HEK293 (cell line): ENCODE measurements at regions not wholly inside any gene's neighbourhood (a gene's known extent, or its start where the extent isn't known, plus 50 kb on each side); places are given as distances from the start of the nearest gene placed in this dataset.
"Not testable (repeated sequence)": the region's sequence is repeated elsewhere in the genome, so short reads cannot be mapped to it uniquely, and the experiment has no call there.

Experiments
- CTCF ChIA-PET: fragments of 350-600 bp; formaldehyde crosslinking; extraction: SDS; loops from one replicate; lab custom pipeline; 2021; ENCODE audit warnings: antibody characterized with exemption; lab: Yijun Ruan, JAX
- POLR2A ChIA-PET: fragments of 300-600 bp; formaldehyde crosslinking; extraction: SDS; loops from one replicate; lab custom pipeline; 2020; ENCODE audit warnings: antibody characterized with exemption, inconsistent platforms; lab: Yijun Ruan, JAX
- H3K27ac ChIP-seq: fragments of 200-500 bp; sonication (Bioruptor generic); 2 replicates; pipeline ENCODE4 v1.5.1; 2014; ENCODE audit warnings: low read depth, low read length, control low read depth, inconsistent platforms; ENCODE audit errors: extremely low read depth
- H3K36me3 ChIP-seq, 2 experiments: fragments of 200-500 bp in 1 of 2; sonication (Bioruptor generic) in 1 of 2; 1 replicate in 1 of 2; 2 replicates in 1 of 2; pipeline ENCODE4 v1.5.1; 2014 to 2017; ENCODE audit warnings: inconsistent platforms in 2 of 2, low read length in 2 of 2; ENCODE audit not compliant: control insufficient read depth in 2 of 2, insufficient read depth in 1 of 2
- H3K4me1 ChIP-seq: fragments of 200-500 bp; sonication (Bioruptor generic); 2 replicates; pipeline ENCODE4 v1.5.1; 2014; ENCODE audit warnings: mild to moderate bottlenecking, low read length, inconsistent platforms; ENCODE audit not compliant: control insufficient read depth, insufficient read depth
- H3K4me3 ChIP-seq: 2 replicates; pipeline ENCODE4 v1.5.1; 2011; ENCODE audit warnings: low read depth, mild to moderate bottlenecking, control low read depth, low read length, moderate library complexity
- H3K9me3 ChIP-seq: fragments of 200-500 bp; sonication (Bioruptor generic); 2 replicates; pipeline ENCODE4 v1.5.1; 2014; ENCODE audit warnings: low read depth, low read length, inconsistent platforms; ENCODE audit not compliant: control insufficient read depth, insufficient read depth
- HOXC10 ChIP-seq: sonication (generic); formaldehyde crosslinking; IDR thresholded peaks from 2 replicates; pipeline ENCODE4 v1.8.1; 2023; ENCODE audit warnings: mild to moderate bottlenecking, missing genetic modification reagents
- HOXD13 ChIP-seq: sonication (generic); formaldehyde crosslinking; IDR thresholded peaks from 2 replicates; pipeline ENCODE4 v1.8.0; 2022; ENCODE audit warnings: missing genetic modification reagents, borderline replicate concordance
- KLF7 ChIP-seq: fragments of 450-650 bp; formaldehyde crosslinking; IDR thresholded peaks from 2 replicates; pipeline ENCODE4 v1.5.1; 2016; ENCODE audit warnings: missing biosample characterization, missing genetic modification characterization, borderline replicate concordance
- REPIN1 ChIP-seq: fragments of 450-650 bp; formaldehyde crosslinking; IDR thresholded peaks from 2 replicates; pipeline ENCODE4 v1.5.1; 2017; ENCODE audit warnings: missing biosample characterization, missing genetic modification characterization, low read depth
- SP3 ChIP-seq: fragments of 450-650 bp; formaldehyde crosslinking; IDR thresholded peaks from 2 replicates; pipeline ENCODE4 v1.5.1; 2016; ENCODE audit warnings: missing biosample characterization, missing genetic modification characterization
- SP7 ChIP-seq: fragments of 450-650 bp; formaldehyde crosslinking; IDR thresholded peaks from 2 replicates; pipeline ENCODE4 v1.5.1; 2016; ENCODE audit warnings: missing biosample characterization, missing genetic modification characterization
- ZBTB11 ChIP-seq: fragments of 450-650 bp; formaldehyde crosslinking; conservative IDR thresholded peaks from 2 replicates; pipeline ENCODE4 v1.5.1; 2016; ENCODE audit warnings: low read depth, missing biosample characterization, missing genetic modification characterization
- ZFHX2 ChIP-seq: fragments of 450-650 bp; formaldehyde crosslinking; conservative IDR thresholded peaks from 2 replicates; pipeline ENCODE4 v1.5.1; 2016; ENCODE audit warnings: missing biosample characterization, missing genetic modification characterization
- ZFP41 ChIP-seq: fragments of 450-650 bp; formaldehyde crosslinking; IDR thresholded peaks from 2 replicates; pipeline ENCODE4 v1.5.1; 2016; ENCODE audit warnings: missing biosample characterization, missing genetic modification characterization, borderline replicate concordance
- ZNF2 ChIP-seq: fragments of 450-650 bp; formaldehyde crosslinking; IDR thresholded peaks from 2 replicates; pipeline ENCODE4 v1.5.1; 2016; ENCODE audit warnings: missing biosample characterization, missing genetic modification characterization
- ZNF239 ChIP-seq: fragments of 450-650 bp; formaldehyde crosslinking; IDR thresholded peaks from 2 replicates; pipeline ENCODE4 v1.5.1; 2016; ENCODE audit warnings: missing biosample characterization, missing genetic modification characterization
- ZNF24 ChIP-seq: fragments of 450-650 bp; formaldehyde crosslinking; IDR thresholded peaks from 2 replicates; pipeline ENCODE4 v1.5.1; 2016; ENCODE audit warnings: missing biosample characterization, missing genetic modification characterization
- ZNF292 ChIP-seq: fragments of 450-650 bp; formaldehyde crosslinking; IDR thresholded peaks from 2 replicates; pipeline ENCODE4 v1.5.1; 2016; ENCODE audit warnings: low read depth, missing biosample characterization, missing genetic modification characterization, borderline replicate concordance
- ZNF518A ChIP-seq: fragments of 450-650 bp; formaldehyde crosslinking; conservative IDR thresholded peaks from 2 replicates; pipeline ENCODE4 v1.5.1; 2016; ENCODE audit warnings: low read depth, missing biosample characterization, missing genetic modification characterization
- ZSCAN16 ChIP-seq: fragments of 450-650 bp; formaldehyde crosslinking; IDR thresholded peaks from 2 replicates; pipeline ENCODE4 v1.5.1; 2016; ENCODE audit warnings: missing biosample characterization, missing genetic modification characterization
- ZSCAN23 ChIP-seq: fragments of 450-650 bp; formaldehyde crosslinking; IDR thresholded peaks from 2 replicates; pipeline ENCODE4 v1.5.1; 2016; ENCODE audit warnings: missing biosample characterization, missing genetic modification characterization

- H3K36me3 ChIP-seq = no peaks in the 10 kb centered on the region
- POLR2A ChIA-PET = no interaction called here
- no peak for TF ChIP-seq ZNF2 (tag by site-specific recombination)
- TF ChIP-seq ZSCAN16 (tag by site-specific recombination) = no peak
- TF ChIP-seq HOXC10 (CRISPR knock-in tag) = no peak
- no peak for TF ChIP-seq KLF7 (tag by site-specific recombination)
- TF ChIP-seq SP7 = no peak
- no peak for TF ChIP-seq ZNF518A (tag by site-specific recombination)
- TF ChIP-seq REPIN1 = no peak
- no peak for TF ChIP-seq SP3 (tag by site-specific recombination)
- no peak for TF ChIP-seq ZFP41 (tag by site-specific recombination)
- no peak for TF ChIP-seq HOXD13 (CRISPR knock-in tag)
- no peak for TF ChIP-seq ZNF292
- H3K4me3 ChIP-seq = no peak overlapping the region
- no peaks in the 10 kb centered on the region for H3K9me3 ChIP-seq
- CTCF ChIA-PET = interaction anchor here (0.6 to 0.9 kb wide), 2 partner anchors 11 to 12 kb away, joined by 3 to 5 read pairs; no protein-coding TSS in a partner anchor
- no peaks in the 10 kb centered on the region for H3K4me1 ChIP-seq
- H3K27ac ChIP-seq = no peak overlapping the region
These were observed 91.2 kb upstream of the CD44 start for GRCh38 chr11:35047769-35048168.

GRCh38 chr11:35048346-35048745, 90.6 kb upstream of the CD44 start:
- H3K9me3 ChIP-seq, CTCF ChIA-PET, H3K4me1 ChIP-seq, H3K4me3 ChIP-seq, H3K36me3 ChIP-seq, H3K27ac ChIP-seq, POLR2A ChIA-PET: not testable (repeated sequence)

GRCh38 chr11:35049859-35050531, 89.0 kb upstream of the CD44 start:
- TF ChIP-seq ZFHX2 (no peak), ZNF239 (tag by site-specific recombination) (no peak), ZBTB11 (no peak), ZNF24 (tag by site-specific recombination) (no peak), ZSCAN23 (tag by site-specific recombination) (no peak)
- no peaks in the 10 kb centered on the region for H3K4me1 ChIP-seq
- no peak overlapping the region for H3K27ac ChIP-seq
- no peak overlapping the region for H3K4me3 ChIP-seq
- no peaks in the 10 kb centered on the region for H3K36me3 ChIP-seq
- no peaks in the 10 kb centered on the region for H3K9me3 ChIP-seq
- ChIA-PET CTCF (no interaction called here), POLR2A (no interaction called here)
